ENCODE measurements at regions not wholly inside any gene's neighbourhood (a gene's known extent, or its start where the extent isn't known, plus 50 kb on each side); places are given as distances from the start of the nearest gene placed in this dataset.
"Not testable (repeated sequence)": the region's sequence is repeated elsewhere in the genome, so short reads cannot be mapped to it uniquely, and the experiment has no call there.

DNA sequence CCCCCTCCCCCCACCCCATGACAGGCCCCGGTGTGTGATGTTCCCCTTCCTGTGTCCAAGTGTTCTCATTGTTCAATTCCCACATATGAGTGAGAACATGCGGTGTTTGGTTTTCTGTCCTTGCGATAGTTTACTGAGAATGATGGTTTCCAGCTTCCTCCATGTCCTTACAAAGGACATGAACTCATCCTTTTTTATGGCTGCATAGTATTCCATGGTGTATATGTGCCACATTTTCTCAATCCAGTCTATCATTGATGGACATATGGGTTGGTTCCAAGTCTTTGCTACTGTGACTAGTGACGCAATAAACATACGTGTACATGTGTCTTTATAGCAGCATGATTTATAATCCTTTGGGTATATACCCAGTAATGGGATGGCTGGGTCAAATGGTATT, 95.6 kb downstream of the PRR15 start:
- peaks cover 10% of the 10 kb centered on the region for H3K4me1 ChIP-seq
- DNase-seq (ENCODE audit: low spot score in 2 of 2); H3K27me3 ChIP-seq (ENCODE audit: low read depth); H3K36me3 ChIP-seq (replicated peaks); H3K9me3 ChIP-seq; in situ Hi-C loops (cut with MboI; ENCODE audit: low sequenced_read_pairs); H3K4me3 ChIP-seq: not testable (repeated sequence)

GRCh38 chr7:29662899-29663298, 99.3 kb downstream of the PRR15 start:
- H3K9me3 ChIP-seq; H3K27me3 ChIP-seq (ENCODE audit: low read depth); H3K36me3 ChIP-seq (replicated peaks); H3K4me1 ChIP-seq; DNase-seq (ENCODE audit: low spot score in 2 of 2); H3K4me3 ChIP-seq; in situ Hi-C loops (cut with MboI; ENCODE audit: low sequenced_read_pairs): not testable (repeated sequence)

DNA sequence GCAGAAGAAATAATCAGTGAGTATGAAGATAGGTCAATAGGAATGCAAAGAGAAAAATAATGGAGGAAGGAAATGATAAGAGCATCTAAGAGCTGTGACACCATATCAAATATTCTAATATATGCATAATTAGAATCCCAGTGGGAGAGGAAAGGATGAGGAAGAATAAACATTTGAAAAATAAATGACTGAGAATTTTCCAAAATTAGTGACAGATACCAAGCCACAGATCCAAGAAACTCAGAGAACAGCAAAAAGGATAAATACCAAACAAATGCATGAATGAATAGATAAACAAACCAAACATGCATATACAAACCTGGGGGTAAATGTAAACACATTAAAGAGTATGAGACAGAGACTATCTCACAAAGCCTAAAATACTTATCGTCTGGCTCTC, 101.4 kb downstream of the PRR15 start:
- H3K27me3 ChIP-seq (ENCODE audit: low read depth); H3K4me1 ChIP-seq; in situ Hi-C loops (cut with MboI; ENCODE audit: low sequenced_read_pairs); H3K9me3 ChIP-seq; H3K36me3 ChIP-seq (replicated peaks); DNase-seq (ENCODE audit: low spot score in 2 of 2); H3K4me3 ChIP-seq: not testable (repeated sequence)

GRCh38 chr7:29667096-29667669, 103.5 kb downstream of the PRR15 start:
- H3K4me1 ChIP-seq; in situ Hi-C loops (cut with MboI; ENCODE audit: low sequenced_read_pairs); H3K9me3 ChIP-seq; H3K4me3 ChIP-seq; H3K36me3 ChIP-seq (replicated peaks); DNase-seq (ENCODE audit: low spot score in 2 of 2); H3K27me3 ChIP-seq (ENCODE audit: low read depth): not testable (repeated sequence)

DNA sequence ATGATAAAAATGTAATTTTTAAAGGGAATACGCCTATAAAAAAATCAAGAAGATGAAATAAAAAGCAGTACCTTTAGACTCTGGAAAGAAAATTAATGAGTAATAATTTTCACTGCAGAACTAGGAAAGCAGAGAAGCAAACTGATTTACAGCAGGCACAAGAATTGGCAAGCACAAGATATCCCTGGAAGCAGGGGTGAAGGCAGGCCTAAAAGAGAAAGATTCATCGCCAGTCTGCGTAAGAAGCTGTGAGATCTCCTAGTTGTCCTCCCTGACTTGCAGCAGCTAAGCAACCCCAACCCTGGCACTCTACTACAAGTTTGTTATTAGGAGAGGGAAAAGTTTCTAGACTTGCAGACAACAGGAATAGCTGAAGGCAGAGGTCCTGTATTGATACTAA, 107.7 kb downstream of the PRR15 start:
- H3K27me3 ChIP-seq (ENCODE audit: low read depth); in situ Hi-C loops (cut with MboI; ENCODE audit: low sequenced_read_pairs); H3K4me1 ChIP-seq; H3K4me3 ChIP-seq; H3K36me3 ChIP-seq (replicated peaks); DNase-seq (ENCODE audit: low spot score in 2 of 2); H3K9me3 ChIP-seq: not testable (repeated sequence)

- DNase-seq (ENCODE audit: low spot score in 2 of 2); in situ Hi-C loops (cut with MboI; ENCODE audit: low sequenced_read_pairs); H3K9me3 ChIP-seq; H3K36me3 ChIP-seq (replicated peaks); H3K4me1 ChIP-seq; H3K27me3 ChIP-seq (ENCODE audit: low read depth); H3K4me3 ChIP-seq: not testable (repeated sequence)
Measured at GRCh38 chr7:29673635-29674034, 110.0 kb downstream of the PRR15 start.

- H3K9me3 ChIP-seq; in situ Hi-C loops (cut with MboI; ENCODE audit: low sequenced_read_pairs); H3K4me1 ChIP-seq; H3K36me3 ChIP-seq (replicated peaks); H3K4me3 ChIP-seq; H3K27me3 ChIP-seq (ENCODE audit: low read depth); DNase-seq (ENCODE audit: low spot score in 2 of 2): not testable (repeated sequence)
Measured at GRCh38 chr7:29674626-29675025, 111.0 kb downstream of the PRR15 start.

DNA sequence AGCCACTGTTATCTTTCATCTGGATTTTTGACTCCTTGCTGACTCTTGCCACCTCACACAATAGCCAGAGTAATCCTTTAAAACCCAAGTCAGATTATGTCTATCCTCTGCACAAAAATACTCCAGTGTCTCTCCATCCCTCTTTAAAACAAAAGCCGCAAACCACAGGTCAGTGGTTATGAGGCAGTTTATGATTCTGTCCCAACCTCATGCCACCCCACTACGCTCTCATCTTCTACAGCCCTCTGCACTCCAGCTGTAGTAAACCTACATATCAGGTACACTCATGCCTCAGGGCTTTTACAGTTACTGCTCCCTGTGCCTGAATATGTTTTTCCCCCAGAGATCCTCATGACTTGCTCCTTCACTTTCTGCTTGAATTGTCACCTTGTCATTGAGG, 113.6 kb downstream of the PRR15 start:
- H3K27me3 ChIP-seq (ENCODE audit: low read depth); H3K36me3 ChIP-seq (replicated peaks); H3K9me3 ChIP-seq; in situ Hi-C loops (cut with MboI; ENCODE audit: low sequenced_read_pairs); DNase-seq (ENCODE audit: low spot score in 2 of 2); H3K4me1 ChIP-seq; H3K4me3 ChIP-seq: not testable (repeated sequence)

DNA sequence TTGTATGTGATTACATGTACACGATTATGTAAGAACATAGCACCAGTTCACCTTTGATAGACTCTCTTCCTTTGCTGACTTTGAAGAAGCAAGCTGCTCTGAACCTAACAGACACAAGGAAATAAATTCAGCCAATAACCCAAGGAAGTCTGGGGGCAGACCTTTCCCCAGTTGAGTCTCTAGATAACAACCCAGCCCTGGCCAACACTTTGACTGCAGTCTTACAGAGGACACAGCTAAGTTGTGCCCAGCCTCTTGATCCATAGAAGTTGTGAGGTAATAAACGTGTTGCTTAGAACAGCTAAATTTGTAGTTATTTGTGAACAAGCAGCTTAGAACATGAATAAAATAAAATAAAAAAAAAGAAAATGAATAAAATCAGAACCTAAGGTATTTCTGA, 116.3 kb downstream of the PRR15 start:
- H3K4me3 ChIP-seq; H3K9me3 ChIP-seq; H3K36me3 ChIP-seq (replicated peaks); in situ Hi-C loops (cut with MboI; ENCODE audit: low sequenced_read_pairs); DNase-seq (ENCODE audit: low spot score in 2 of 2); H3K27me3 ChIP-seq (ENCODE audit: low read depth): not testable (repeated sequence)
- peaks cover 10% of the 10 kb centered on the region for H3K4me1 ChIP-seq

DNA sequence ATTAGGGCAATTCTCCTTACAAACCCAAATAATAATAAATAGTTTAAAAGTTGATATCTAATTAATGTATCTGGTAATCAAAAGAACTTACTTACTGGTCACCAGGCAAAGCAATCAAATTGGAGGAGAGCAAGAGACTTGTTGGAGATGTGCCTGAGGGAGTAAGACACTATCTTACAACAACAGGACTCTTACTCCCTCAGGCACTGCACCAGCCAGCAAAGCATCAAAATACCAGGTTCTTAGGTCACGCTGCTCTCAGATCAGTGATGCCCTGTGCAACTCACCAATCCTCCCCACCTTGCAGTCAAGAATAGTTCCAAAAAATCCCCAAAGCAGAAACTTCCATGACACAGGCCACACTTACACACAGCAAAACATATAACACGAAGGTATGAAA, 117.0 kb downstream of the PRR15 start:
- H3K9me3 ChIP-seq; H3K4me3 ChIP-seq; DNase-seq (ENCODE audit: low spot score in 2 of 2); H3K27me3 ChIP-seq (ENCODE audit: low read depth); in situ Hi-C loops (cut with MboI; ENCODE audit: low sequenced_read_pairs); H3K36me3 ChIP-seq (replicated peaks): not testable (repeated sequence)
- peaks cover 10% of the 10 kb centered on the region for H3K4me1 ChIP-seq

GRCh38 chr7:29684151-29684786, 120.6 kb downstream of the PRR15 start:
- DNase-seq (ENCODE audit: low spot score in 2 of 2); H3K4me1 ChIP-seq; in situ Hi-C loops (cut with MboI; ENCODE audit: low sequenced_read_pairs); H3K9me3 ChIP-seq; H3K27me3 ChIP-seq (ENCODE audit: low read depth); H3K36me3 ChIP-seq (replicated peaks): not testable (repeated sequence)
- H3K4me3 ChIP-seq, result peak overlapping the region; percentile 60

- no peaks in the 10 kb centered on the region for H3K36me3 ChIP-seq (replicated peaks)
- DNase-seq (ENCODE audit: low spot score in 2 of 2), result peak; percentile 35 to 74
- no peaks in the 10 kb centered on the region for H3K27me3 ChIP-seq (ENCODE audit: low read depth)
- H3K4me3 ChIP-seq, result peak overlapping the region; percentile 60
- in situ Hi-C loops (cut with MboI; ENCODE audit: low sequenced_read_pairs), result no loop called here
- H3K9me3 ChIP-seq, result no peaks in the 10 kb centered on the region
- H3K4me1 ChIP-seq, result peaks cover 7% of the 10 kb centered on the region
Measured at GRCh38 chr7:29684787-29685650, 121.3 kb upstream of the WIPF3 start.

- H3K4me3 ChIP-seq, result peak overlapping the region; percentile 60
- in situ Hi-C loops (cut with MboI; ENCODE audit: low sequenced_read_pairs); H3K4me1 ChIP-seq; H3K36me3 ChIP-seq (replicated peaks); DNase-seq (ENCODE audit: low spot score in 2 of 2); H3K9me3 ChIP-seq; H3K27me3 ChIP-seq (ENCODE audit: low read depth): not testable (repeated sequence)
Measured at GRCh38 chr7:29685651-29686271, 120.5 kb upstream of the WIPF3 start.

- H3K4me1 ChIP-seq; DNase-seq (ENCODE audit: low spot score in 2 of 2); H3K27me3 ChIP-seq (ENCODE audit: low read depth); H3K36me3 ChIP-seq (replicated peaks); in situ Hi-C loops (cut with MboI; ENCODE audit: low sequenced_read_pairs); H3K4me3 ChIP-seq; H3K9me3 ChIP-seq: not testable (repeated sequence)
Measured at GRCh38 chr7:29690510-29690909, 115.8 kb upstream of the WIPF3 start.

All from HAP-1 (cell line).